Mucosa of descending colon (tissue), 3 donors: ENCODE measurements at regions not wholly inside any gene's neighbourhood (a gene's known extent, or its start where the extent isn't known, plus 50 kb on each side); places are given as distances from the start of the nearest gene placed in this dataset.
"Not testable (repeated sequence)": the region's sequence is repeated elsewhere in the genome, so short reads cannot be mapped to it uniquely, and the experiment has no call there.

Experiments
- ATAC-seq: fragments of 200-7000 bp; cut with Tn5 transposase; one replicate; pipeline ENCODE4 v1.9.1; 2020; ENCODE audit warnings: mild to moderate bottlenecking, moderate library complexity
- DNase-seq, 3 donors: peaks; one replicate each; pipeline ENCODE4 v3.0.0-alpha.2; 2020
- H3K36me3 ChIP-seq: fragments of 200-600 bp; one replicate; pipeline ENCODE4 v1.8.0; 2021; ENCODE audit warnings: low read depth, mild to moderate bottlenecking
- H3K4me1 ChIP-seq: fragments of 200-600 bp; one replicate; pipeline ENCODE4 v1.8.0; 2021; ENCODE audit warnings: low read depth, mild to moderate bottlenecking
- H3K4me3 ChIP-seq: fragments of 200-600 bp; one replicate; pipeline ENCODE4 v1.8.0; 2021; ENCODE audit warnings: mild to moderate bottlenecking
- H3K9me3 ChIP-seq: fragments of 200-600 bp; one replicate; pipeline ENCODE4 v1.8.0; 2021; ENCODE audit warnings: mild to moderate bottlenecking
- intact Hi-C, 2 donors: fragments of 100-400 bp; cut with DNase I in 1 of 2; cut with micrococcal nuclease in 1 of 2; formaldehyde crosslinking; loops; one replicate each; pipeline versions ENCODE4 v1.11.0 to v1.11.1; 2022; cut with DNase I, micrococcal nuclease
- TF ChIP-seq, protein P1 (sequence below): fragments of 200-600 bp; IDR thresholded peaks from one replicate; pipeline ENCODE4 v1.8.0; 2022; ENCODE audit warnings: antibody characterized with exemption, mild to moderate bottlenecking
- donor health status: DM: no; HTN: no; CAD: no; lungs with moderate emphysema.
- donor health status: DM: no; HTN: no; CAD: no.
- donor health status: DM: no; HTN: yes; CAD: no.

DNA sequence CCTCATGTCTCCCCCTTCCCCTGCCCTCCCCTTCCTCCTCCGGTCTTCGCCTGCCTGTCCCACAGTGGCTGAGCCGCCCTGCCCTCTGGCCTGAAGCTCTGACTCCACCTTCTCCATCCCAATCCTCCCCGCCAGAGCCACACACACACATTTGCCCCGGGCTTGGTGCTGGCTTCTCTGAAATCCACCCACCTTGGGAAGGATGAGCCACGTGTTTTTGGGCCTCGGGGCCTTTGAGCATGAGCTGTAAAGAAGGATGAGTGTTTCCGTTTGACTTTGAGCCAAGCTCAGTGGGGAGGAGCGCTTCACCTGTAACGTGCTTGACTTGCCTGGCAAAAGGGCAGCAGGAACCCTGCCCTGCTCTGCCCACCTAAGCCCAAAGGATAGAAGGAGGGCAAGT, 295.1 kb downstream of the SIPA1L2 start:
- H3K4me1 ChIP-seq: no peaks in the 10 kb centered on the region
- no peaks in the 10 kb centered on the region for H3K36me3 ChIP-seq
- DNase-seq (no peak), ATAC-seq (no peak)
- intact Hi-C loops: no loop called here
- TF ChIP-seq, protein P1, sequence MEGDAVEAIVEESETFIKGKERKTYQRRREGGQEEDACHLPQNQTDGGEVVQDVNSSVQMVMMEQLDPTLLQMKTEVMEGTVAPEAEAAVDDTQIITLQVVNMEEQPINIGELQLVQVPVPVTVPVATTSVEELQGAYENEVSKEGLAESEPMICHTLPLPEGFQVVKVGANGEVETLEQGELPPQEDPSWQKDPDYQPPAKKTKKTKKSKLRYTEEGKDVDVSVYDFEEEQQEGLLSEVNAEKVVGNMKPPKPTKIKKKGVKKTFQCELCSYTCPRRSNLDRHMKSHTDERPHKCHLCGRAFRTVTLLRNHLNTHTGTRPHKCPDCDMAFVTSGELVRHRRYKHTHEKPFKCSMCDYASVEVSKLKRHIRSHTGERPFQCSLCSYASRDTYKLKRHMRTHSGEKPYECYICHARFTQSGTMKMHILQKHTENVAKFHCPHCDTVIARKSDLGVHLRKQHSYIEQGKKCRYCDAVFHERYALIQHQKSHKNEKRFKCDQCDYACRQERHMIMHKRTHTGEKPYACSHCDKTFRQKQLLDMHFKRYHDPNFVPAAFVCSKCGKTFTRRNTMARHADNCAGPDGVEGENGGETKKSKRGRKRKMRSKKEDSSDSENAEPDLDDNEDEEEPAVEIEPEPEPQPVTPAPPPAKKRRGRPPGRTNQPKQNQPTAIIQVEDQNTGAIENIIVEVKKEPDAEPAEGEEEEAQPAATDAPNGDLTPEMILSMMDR: no peak
- no peak overlapping the region for H3K4me3 ChIP-seq
- no peaks in the 10 kb centered on the region for H3K9me3 ChIP-seq

DNA sequence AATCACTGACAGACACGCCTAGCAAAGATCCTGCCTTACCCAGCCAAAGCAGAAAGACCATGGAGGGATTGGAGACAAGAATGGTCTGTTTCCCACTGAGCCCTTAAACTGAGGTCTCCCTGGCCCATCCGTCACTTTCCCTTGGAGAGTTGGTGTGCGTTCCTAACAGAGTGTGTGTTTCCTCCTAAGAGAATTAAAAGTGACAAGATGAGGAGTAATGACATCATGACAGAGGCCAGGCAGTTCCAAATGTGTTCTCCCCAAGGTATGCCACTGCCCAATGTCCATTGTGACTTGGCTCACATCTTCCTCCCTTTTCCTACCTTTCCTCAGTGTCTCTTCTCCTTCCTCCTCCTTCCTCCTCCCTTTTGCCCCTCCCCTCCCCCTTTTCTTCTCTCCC, 295.7 kb downstream of the SIPA1L2 start:
- no peak overlapping the region for H3K4me3 ChIP-seq
- H3K9me3 ChIP-seq: no peaks in the 10 kb centered on the region
- H3K4me1 ChIP-seq: no peaks in the 10 kb centered on the region
- ATAC-seq: no peak
- intact Hi-C loops: no loop called here
- no peak for DNase-seq
- TF ChIP-seq, protein P1: no peak
- H3K36me3 ChIP-seq: no peaks in the 10 kb centered on the region

DNA sequence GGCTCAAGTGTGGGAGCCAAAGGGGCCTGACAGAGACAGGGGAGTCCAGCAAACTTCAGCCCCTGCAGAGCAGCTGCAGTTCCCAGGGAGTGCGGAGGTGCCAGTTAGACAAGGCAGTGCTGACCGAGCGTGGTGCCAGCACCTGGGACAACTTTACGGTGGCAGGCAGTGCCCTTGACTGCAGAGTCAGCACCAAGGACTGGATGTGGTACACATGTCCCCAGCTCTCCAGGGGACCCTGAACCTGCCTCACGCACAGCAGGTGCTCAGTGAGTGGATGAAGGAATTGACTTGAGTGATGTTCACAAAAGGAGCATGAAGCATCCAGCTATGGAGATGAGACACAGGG, 296.5 kb downstream of the SIPA1L2 start:
- Histone ChIP-seq H3K9me3 (no peaks in the 10 kb centered on the region), H3K36me3 (no peaks in the 10 kb centered on the region), H3K4me1 (no peaks in the 10 kb centered on the region), H3K4me3 (no peak overlapping the region)
- ATAC-seq (no peak), DNase-seq (no peak)
- TF ChIP-seq, protein P1: no peak
- intact Hi-C loops: no loop called here

DNA sequence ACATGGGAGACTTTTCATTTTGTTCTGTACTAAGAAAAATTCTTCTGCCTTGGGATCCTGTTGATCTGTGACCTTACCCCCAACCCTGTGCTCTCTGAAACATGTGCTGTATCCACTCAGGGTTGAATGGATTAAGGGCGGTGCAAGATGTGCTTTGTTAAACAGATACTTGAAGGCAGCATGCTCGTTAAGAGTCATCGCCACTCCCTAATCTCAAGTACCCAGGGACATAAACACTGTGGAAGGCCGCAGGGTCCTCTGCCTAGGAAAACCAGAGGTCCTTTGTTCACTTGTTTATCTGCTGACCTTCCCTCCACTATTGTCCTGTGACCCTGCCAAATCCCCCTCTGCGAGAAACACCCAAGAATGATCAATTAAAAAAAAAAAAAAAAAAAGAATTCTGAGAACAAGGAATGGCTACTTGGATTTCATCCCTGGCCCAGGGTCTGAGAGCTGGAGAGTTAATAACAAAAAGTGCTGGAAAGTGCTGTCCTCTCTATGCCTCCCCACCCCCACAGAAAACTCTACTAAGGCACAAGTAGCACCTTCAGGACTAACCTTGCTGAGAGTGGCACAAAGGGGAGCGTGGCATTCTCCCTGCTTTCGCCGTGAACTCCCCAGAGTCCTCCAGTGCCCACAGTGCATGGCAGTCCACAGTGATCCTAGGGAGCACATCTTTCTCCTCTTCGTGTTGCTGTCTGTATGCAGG, 297.1 kb downstream of the SIPA1L2 start:
- H3K4me3 ChIP-seq, ATAC-seq, DNase-seq, H3K4me1 ChIP-seq, intact Hi-C loops, H3K9me3 ChIP-seq, H3K36me3 ChIP-seq: not testable (repeated sequence)

DNA sequence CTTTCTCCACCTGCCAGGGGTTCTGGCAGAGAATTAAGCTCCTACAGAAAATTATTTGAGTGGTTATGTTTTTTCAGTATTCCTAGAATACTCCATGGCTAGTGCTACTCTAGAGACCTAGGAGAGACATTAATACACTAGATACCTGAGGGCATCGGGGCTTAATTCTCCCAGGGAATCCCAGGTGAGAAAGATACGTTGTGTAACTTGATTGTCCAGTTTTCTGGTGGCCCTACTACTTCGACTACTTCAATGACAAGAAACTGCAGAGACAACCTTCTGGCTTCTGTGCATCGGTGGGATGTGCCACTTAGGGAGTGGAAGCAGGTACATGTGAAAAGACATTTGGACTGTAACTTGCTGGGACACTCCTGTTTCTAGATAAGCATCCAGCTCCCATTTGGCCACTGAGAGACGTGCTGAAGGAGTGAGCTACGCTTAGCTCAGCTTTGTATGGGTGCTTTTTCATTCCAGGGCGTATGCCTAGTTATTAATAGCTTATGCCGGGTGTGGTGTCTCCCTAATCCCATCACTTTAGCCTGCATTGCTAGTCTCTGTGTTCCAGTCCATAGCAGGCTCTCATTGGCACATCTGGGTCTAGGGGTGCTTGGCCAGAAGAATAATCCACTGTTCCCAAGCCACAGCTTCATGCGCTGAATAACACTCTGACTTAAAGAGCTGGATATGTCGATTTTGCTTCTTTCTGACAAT, 300.7 kb downstream of the SIPA1L2 start:
- ATAC-seq (no peak), DNase-seq (no peak)
- no peak overlapping the region for H3K4me3 ChIP-seq
- intact Hi-C loops: no loop called here
- TF ChIP-seq, protein P1: no peak
- no peaks in the 10 kb centered on the region for H3K9me3 ChIP-seq
- no peaks in the 10 kb centered on the region for H3K4me1 ChIP-seq
- no peaks in the 10 kb centered on the region for H3K36me3 ChIP-seq

DNA sequence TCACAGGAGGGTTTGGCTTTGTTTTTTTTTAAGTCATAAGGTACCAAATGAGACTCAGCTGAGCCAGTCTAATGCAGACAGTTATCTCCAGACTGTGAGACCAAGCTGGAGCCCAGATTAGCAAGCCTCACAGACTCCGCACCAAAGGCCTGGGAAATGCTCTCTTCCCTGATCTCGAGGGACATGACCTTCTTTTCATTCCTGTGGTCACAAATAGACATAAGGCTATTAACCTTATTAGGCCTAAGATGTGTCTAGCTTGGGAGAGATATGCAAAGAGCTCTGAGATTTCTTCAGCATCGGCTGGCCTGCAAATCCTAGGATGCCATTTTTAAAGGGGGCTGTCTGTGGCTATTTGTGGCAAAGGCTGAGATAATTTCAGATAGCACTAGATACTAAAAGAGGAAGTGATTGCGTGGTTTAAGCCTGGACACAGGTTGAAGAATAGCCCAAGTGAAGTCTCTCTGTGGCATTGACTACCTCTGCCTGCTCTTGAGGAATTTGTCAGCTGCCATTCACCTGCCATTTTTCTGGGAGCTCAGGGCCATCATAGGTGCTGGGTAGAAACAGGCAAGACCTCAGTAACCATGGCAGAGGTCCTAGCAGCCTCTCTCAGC, 301.3 kb downstream of the SIPA1L2 start:
- H3K4me3 ChIP-seq: no peak overlapping the region
- DNase-seq: no peak
- intact Hi-C loops: no loop called here
- no peaks in the 10 kb centered on the region for H3K4me1 ChIP-seq
- no peaks in the 10 kb centered on the region for H3K36me3 ChIP-seq
- TF ChIP-seq, protein P1: no peak
- no peak for ATAC-seq
- no peaks in the 10 kb centered on the region for H3K9me3 ChIP-seq
